Fibroblast of pulmonary artery (primary cell): ENCODE measurements at regions not wholly inside any gene's neighbourhood (a gene's known extent, or its start where the extent isn't known, plus 50 kb on each side); places are given as distances from the start of the nearest gene placed in this dataset.
"Not testable (repeated sequence)": the region's sequence is repeated elsewhere in the genome, so short reads cannot be mapped to it uniquely, and the experiment has no call there.

Source experiments
- DNase-seq: peaks from one replicate; pipeline ENCODE4 v3.0.0-alpha.2; 2010; ENCODE audit warnings: low read depth
- H3K4me3 ChIP-seq: replicated peaks from 2 replicates; pipeline ENCODE4 v1.5.1; 2011; ENCODE audit warnings: low read depth, mild to moderate bottlenecking, control low read depth, low read length, moderate library complexity
- TF ChIP-seq, protein P1 (sequence below): IDR thresholded peaks from 2 replicates; pipeline ENCODE4 v1.5.1; 2011; ENCODE audit warnings: mild to moderate bottlenecking, control low read depth, low read length, inconsistent platforms; ENCODE audit errors: missing control alignments

DNA sequence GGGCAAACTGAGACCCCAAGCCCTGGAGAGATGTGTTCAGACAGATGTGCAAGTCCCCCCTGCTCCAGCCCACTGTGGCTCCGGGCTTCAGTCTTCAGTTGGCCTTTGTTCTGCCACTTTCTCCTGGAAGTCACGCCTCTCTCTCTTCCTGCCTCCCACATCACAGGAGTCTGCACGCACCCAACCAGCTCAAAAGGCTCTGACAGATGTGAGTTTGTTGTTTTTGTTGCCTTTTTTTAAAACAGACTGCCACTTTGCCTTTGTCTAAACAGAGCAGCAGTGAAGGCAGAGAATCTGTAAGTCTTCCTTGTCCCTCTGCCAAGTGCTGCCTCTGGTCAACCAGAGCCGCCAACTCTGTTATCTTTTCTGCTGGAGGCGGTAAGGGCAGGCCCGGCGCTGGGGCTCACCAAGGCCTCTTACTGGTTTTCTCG, 149.7 kb downstream of the TFAP2C start:
- DNase-seq = peak; percentile 78
- TF ChIP-seq, protein P1, sequence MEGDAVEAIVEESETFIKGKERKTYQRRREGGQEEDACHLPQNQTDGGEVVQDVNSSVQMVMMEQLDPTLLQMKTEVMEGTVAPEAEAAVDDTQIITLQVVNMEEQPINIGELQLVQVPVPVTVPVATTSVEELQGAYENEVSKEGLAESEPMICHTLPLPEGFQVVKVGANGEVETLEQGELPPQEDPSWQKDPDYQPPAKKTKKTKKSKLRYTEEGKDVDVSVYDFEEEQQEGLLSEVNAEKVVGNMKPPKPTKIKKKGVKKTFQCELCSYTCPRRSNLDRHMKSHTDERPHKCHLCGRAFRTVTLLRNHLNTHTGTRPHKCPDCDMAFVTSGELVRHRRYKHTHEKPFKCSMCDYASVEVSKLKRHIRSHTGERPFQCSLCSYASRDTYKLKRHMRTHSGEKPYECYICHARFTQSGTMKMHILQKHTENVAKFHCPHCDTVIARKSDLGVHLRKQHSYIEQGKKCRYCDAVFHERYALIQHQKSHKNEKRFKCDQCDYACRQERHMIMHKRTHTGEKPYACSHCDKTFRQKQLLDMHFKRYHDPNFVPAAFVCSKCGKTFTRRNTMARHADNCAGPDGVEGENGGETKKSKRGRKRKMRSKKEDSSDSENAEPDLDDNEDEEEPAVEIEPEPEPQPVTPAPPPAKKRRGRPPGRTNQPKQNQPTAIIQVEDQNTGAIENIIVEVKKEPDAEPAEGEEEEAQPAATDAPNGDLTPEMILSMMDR = no peak
- H3K4me3 ChIP-seq = no peak overlapping the region

DNA sequence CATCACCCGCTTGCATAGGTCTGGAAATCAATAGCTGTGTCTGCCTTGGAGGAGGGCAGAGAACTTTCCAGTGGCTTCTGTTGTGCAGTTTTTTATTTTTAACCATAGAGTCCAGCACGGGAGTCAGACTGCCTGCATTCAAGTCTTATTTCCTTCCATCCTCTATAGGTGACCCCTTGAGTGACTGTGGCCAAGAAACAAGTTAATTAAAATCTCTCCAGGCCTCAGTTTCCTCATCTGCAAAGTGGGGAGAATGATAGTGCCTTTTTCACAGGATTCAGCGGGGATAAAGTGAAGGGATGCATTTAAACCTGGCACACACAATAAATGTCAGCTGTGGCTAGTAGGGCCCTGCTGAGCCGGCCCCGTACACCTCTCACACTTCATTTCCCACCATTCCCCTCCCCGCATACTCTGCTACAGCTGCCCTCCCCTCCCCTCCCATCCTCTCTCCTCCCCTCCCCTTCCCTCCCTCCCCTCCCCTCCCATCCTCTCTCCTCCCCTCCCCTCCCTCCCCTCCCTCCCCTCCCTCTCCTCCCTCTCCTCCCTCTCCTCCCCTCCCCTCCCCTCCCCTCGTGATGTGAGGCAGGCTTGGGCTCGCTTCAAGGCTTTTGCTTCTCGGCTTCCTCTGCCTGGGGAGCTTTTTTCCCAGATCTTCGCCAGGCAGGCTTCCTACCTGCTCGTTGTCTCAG, 150.5 kb downstream of the TFAP2C start:
- no peak overlapping the region for H3K4me3 ChIP-seq
- TF ChIP-seq, protein P1 = no peak
- no peak for DNase-seq

DNA sequence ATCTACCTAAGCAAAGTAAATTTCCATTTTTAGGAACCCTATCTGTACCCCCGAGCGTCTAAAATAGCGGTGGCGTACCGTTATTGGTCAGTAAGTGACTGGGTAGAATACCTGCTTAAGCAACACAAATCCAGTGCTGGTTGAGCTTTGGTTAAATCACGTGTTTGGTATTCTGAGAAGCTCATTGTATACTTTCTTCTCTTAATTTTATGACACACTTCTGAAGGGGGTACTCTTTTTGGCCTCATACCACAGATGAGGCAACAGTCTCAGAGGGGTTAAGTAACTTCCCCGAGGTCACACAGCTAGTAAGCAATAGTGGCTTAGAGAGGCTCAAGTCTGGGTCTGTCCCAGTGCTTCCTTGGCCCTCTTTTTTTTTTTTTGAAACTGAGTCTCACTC, 151.2 kb downstream of the TFAP2C start:
- H3K4me3 ChIP-seq = no peak overlapping the region
- TF ChIP-seq, protein P1 = no peak
- no peak for DNase-seq

- TF ChIP-seq, protein P1 = no peak
- DNase-seq = peak; percentile 83
- H3K4me3 ChIP-seq = no peak overlapping the region
Observed at GRCh38 chr20:56781108-56781739, 152.1 kb downstream of the TFAP2C start.

DNA sequence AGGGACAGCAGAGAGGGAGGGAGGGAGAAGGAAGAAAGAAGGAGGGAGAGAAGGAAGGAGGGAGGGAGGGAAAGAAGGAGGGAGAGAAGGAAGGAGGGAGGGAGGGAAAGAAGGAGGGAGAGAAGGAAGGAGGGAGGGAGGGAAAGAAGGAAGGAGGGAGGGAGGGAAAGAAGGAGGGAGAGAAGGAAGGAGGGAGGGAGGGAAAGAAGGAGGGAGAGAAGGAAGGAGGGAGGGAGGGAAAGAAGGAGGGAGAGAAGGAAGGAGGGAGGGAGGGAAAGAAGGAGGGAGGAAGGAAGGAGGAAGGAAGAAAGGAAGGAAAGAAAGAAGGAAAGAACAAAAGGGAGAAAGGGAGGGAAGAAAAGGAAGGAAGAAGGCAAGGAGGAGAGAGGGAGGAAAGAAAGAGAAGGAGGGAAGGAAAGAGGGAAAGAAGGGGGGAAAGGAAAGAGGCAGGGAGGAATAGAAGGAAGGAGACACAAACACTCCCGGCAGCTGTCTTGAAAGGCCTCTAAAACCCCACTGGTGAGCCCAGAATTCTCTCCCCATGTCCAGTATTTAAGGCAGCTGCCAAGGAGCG, 153.0 kb downstream of the TFAP2C start:
- H3K4me3 ChIP-seq, DNase-seq: not testable (repeated sequence)

GRCh38 chr20:56782814-56783213, 153.7 kb downstream of the TFAP2C start:
- H3K4me3 ChIP-seq, DNase-seq: not testable (repeated sequence)

- H3K4me3 ChIP-seq = no peak overlapping the region
- TF ChIP-seq, protein P1 = no peak
- no peak for DNase-seq
Observed at GRCh38 chr20:56783826-56784225, 154.7 kb downstream of the TFAP2C start.

DNA sequence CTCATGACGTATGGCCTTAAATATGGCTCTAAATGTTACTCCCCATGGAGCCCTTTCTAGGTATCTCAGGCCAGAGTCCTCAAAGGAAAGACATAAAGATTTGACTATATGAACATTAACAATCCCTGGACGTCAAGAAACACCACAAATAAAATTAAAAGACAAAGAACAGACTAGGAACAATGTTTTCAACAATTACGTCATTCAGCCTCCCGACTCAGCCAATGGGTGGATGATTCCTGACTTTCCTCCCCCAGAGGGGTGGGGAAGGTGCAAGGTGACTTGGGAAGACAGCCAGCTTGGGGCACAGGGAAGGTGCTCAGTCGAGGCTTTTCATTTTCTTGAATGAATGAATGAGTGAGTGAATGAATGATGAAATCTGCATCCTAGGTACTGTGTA, 157.4 kb downstream of the TFAP2C start:
- H3K4me3 ChIP-seq = no peak overlapping the region
- TF ChIP-seq, protein P1 = no peak
- DNase-seq = no peak
